ENCODE measurements at regions not wholly inside any gene's neighbourhood (a gene's known extent, or its start where the extent isn't known, plus 50 kb on each side); places are given as distances from the start of the nearest gene placed in this dataset.

- no peak for ATAC-seq
- Mint-ChIP-seq H3K4me3 (no peak overlapping the region), H3K27ac (no peak overlapping the region), H3K27me3 (peaks cover 2% of the 10 kb centered on the region), H3K36me3 (ENCODE audit: low read depth) (no peaks in the 10 kb centered on the region), H3K4me1 (no peaks in the 10 kb centered on the region), H3K9me3 (no peaks in the 10 kb centered on the region)
- no peak for DNase-seq
Measured at GRCh38 chrX:68918202-68918601, 89.4 kb downstream of the EFNB1 start.

GRCh38 chrX:68917799-68918198 lies 89.0 kb downstream of the EFNB1 start:
- Mint-ChIP-seq H3K36me3 (ENCODE audit: low read depth) (no peaks in the 10 kb centered on the region), H3K4me3 (no peak overlapping the region), H3K4me1 (no peaks in the 10 kb centered on the region), H3K27me3 (peaks cover 2% of the 10 kb centered on the region), H3K27ac (no peak overlapping the region), H3K9me3 (no peaks in the 10 kb centered on the region)
- DNase-seq = no peak
- ATAC-seq = no peak

GRCh38 chrX:68916891-68917290 lies 88.1 kb downstream of the EFNB1 start:
- Mint-ChIP-seq H3K27me3 (peaks cover 5% of the 10 kb centered on the region), H3K4me1 (no peaks in the 10 kb centered on the region), H3K9me3 (no peaks in the 10 kb centered on the region), H3K36me3 (ENCODE audit: low read depth) (no peaks in the 10 kb centered on the region), H3K27ac (no peak overlapping the region), H3K4me3 (no peak overlapping the region)
- DNase-seq = no peak
- ATAC-seq = no peak

- Mint-ChIP-seq H3K27ac (no peak overlapping the region), H3K36me3 (ENCODE audit: low read depth) (no peaks in the 10 kb centered on the region), H3K4me3 (no peak overlapping the region), H3K9me3 (no peaks in the 10 kb centered on the region), H3K27me3 (peaks cover 5% of the 10 kb centered on the region), H3K4me1 (no peaks in the 10 kb centered on the region)
- no peak for ATAC-seq
- no peak for DNase-seq
Measured at GRCh38 chrX:68915778-68916177, 87.0 kb downstream of the EFNB1 start.

GRCh38 chrX:68914479-68914946 lies 85.7 kb downstream of the EFNB1 start:
- no peaks in the 10 kb centered on the region for H3K9me3 Mint-ChIP-seq
- DNase-seq (no peak), ATAC-seq (no peak)
- no peak overlapping the region for H3K4me3 Mint-ChIP-seq
- H3K36me3 Mint-ChIP-seq (ENCODE audit: low read depth) = no peaks in the 10 kb centered on the region
- no peaks in the 10 kb centered on the region for H3K4me1 Mint-ChIP-seq
- H3K27me3 Mint-ChIP-seq = peaks cover 5% of the 10 kb centered on the region
- H3K27ac Mint-ChIP-seq = no peak overlapping the region

- H3K36me3 Mint-ChIP-seq (ENCODE audit: low read depth) = no peaks in the 10 kb centered on the region
- ATAC-seq (no peak), DNase-seq (no peak)
- H3K4me3 Mint-ChIP-seq = no peak overlapping the region
- H3K4me1 Mint-ChIP-seq = no peaks in the 10 kb centered on the region
- no peaks in the 10 kb centered on the region for H3K9me3 Mint-ChIP-seq
- H3K27me3 Mint-ChIP-seq = peaks cover 5% of the 10 kb centered on the region
- no peak overlapping the region for H3K27ac Mint-ChIP-seq
Measured at GRCh38 chrX:68913249-68913547, 84.4 kb downstream of the EFNB1 start.

- H3K27ac Mint-ChIP-seq = no peak overlapping the region
- no peak overlapping the region for H3K4me3 Mint-ChIP-seq
- no peaks in the 10 kb centered on the region for H3K9me3 Mint-ChIP-seq
Measured at GRCh38 chrX:68912113-68912512, 83.3 kb downstream of the EFNB1 start.

GRCh38 chrX:68910731-68911428 lies 82.1 kb downstream of the EFNB1 start:
- Mint-ChIP-seq H3K4me1 (no peaks in the 10 kb centered on the region), H3K27me3 (peaks cover 5% of the 10 kb centered on the region), H3K9me3 (no peaks in the 10 kb centered on the region), H3K4me3 (no peak overlapping the region), H3K36me3 (ENCODE audit: low read depth) (no peaks in the 10 kb centered on the region), H3K27ac (no peak overlapping the region)
- DNase-seq = no peak
- ATAC-seq = no peak

More at GRCh38 chrX:68912113-68912512, 83.3 kb downstream of the EFNB1 start:
- Mint-ChIP-seq H3K36me3 (ENCODE audit: low read depth) (no peaks in the 10 kb centered on the region), H3K4me1 (no peaks in the 10 kb centered on the region), H3K27me3 (peaks cover 5% of the 10 kb centered on the region)
- no peak for ATAC-seq
- no peak for DNase-seq

GRCh38 chrX:68909945-68910344 lies 81.1 kb downstream of the EFNB1 start:
- DNase-seq (no peak), ATAC-seq (no peak)
- Mint-ChIP-seq H3K9me3 (no peaks in the 10 kb centered on the region), H3K27ac (no peak overlapping the region), H3K36me3 (ENCODE audit: low read depth) (no peaks in the 10 kb centered on the region), H3K4me3 (no peak overlapping the region), H3K4me1 (no peaks in the 10 kb centered on the region), H3K27me3 (peaks cover 5% of the 10 kb centered on the region)

GRCh38 chrX:68908071-68908470 lies 79.2 kb downstream of the EFNB1 start:
- Mint-ChIP-seq H3K9me3 (no peaks in the 10 kb centered on the region), H3K4me1 (no peaks in the 10 kb centered on the region), H3K36me3 (ENCODE audit: low read depth) (no peaks in the 10 kb centered on the region), H3K27ac (no peak overlapping the region), H3K27me3 (peaks cover 3% of the 10 kb centered on the region), H3K4me3 (no peak overlapping the region)
- DNase-seq = no peak
- ATAC-seq = no peak

- Mint-ChIP-seq H3K4me3 (no peak overlapping the region), H3K9me3 (no peaks in the 10 kb centered on the region), H3K36me3 (ENCODE audit: low read depth) (no peaks in the 10 kb centered on the region), H3K4me1 (no peaks in the 10 kb centered on the region), H3K27ac (no peak overlapping the region), H3K27me3 (no peaks in the 10 kb centered on the region)
- ATAC-seq = no peak
- no peak for DNase-seq
Measured at GRCh38 chrX:68902706-68903504, 74.1 kb downstream of the EFNB1 start.

GRCh38 chrX:68901519-68901918 lies 72.7 kb downstream of the EFNB1 start:
- ATAC-seq (no peak), DNase-seq (no peak)
- H3K9me3 Mint-ChIP-seq = no peaks in the 10 kb centered on the region
- no peak overlapping the region for H3K4me3 Mint-ChIP-seq
- no peaks in the 10 kb centered on the region for H3K36me3 Mint-ChIP-seq (ENCODE audit: low read depth)
- no peaks in the 10 kb centered on the region for H3K4me1 Mint-ChIP-seq
- no peaks in the 10 kb centered on the region for H3K27me3 Mint-ChIP-seq
- no peak overlapping the region for H3K27ac Mint-ChIP-seq

GRCh38 chrX:68898598-68898997 lies 69.8 kb downstream of the EFNB1 start:
- no peak overlapping the region for H3K27ac Mint-ChIP-seq

GRCh38 chrX:68897118-68897945 lies 68.5 kb downstream of the EFNB1 start:
- Mint-ChIP-seq H3K36me3 (ENCODE audit: low read depth) (no peaks in the 10 kb centered on the region), H3K9me3 (no peaks in the 10 kb centered on the region), H3K27ac (no peak overlapping the region), H3K27me3 (no peaks in the 10 kb centered on the region), H3K4me3 (no peak overlapping the region), H3K4me1 (peaks cover 1% of the 10 kb centered on the region)
- DNase-seq (no peak), ATAC-seq (no peak)

More at GRCh38 chrX:68898598-68898997, 69.8 kb downstream of the EFNB1 start:
- Mint-ChIP-seq H3K9me3 (no peaks in the 10 kb centered on the region), H3K4me3 (no peak overlapping the region), H3K4me1 (peaks cover 1% of the 10 kb centered on the region), H3K36me3 (ENCODE audit: low read depth) (no peaks in the 10 kb centered on the region), H3K27me3 (no peaks in the 10 kb centered on the region)
- no peak for DNase-seq
- ATAC-seq = no peak

- H3K9me3 Mint-ChIP-seq = no peaks in the 10 kb centered on the region
- H3K4me1 Mint-ChIP-seq = peaks cover 1% of the 10 kb centered on the region
- no peaks in the 10 kb centered on the region for H3K27me3 Mint-ChIP-seq
- no peak for ATAC-seq
- no peaks in the 10 kb centered on the region for H3K36me3 Mint-ChIP-seq (ENCODE audit: low read depth)
- no peak for DNase-seq
- no peak overlapping the region for H3K27ac Mint-ChIP-seq
- H3K4me3 Mint-ChIP-seq = no peak overlapping the region
Measured at GRCh38 chrX:68896581-68896980, 67.8 kb downstream of the EFNB1 start.
